ENCODE measurements at regions not wholly inside any gene's neighbourhood (a gene's known extent, or its start where the extent isn't known, plus 50 kb on each side); places are given as distances from the start of the nearest gene placed in this dataset.

- no peaks in the 10 kb centered on the region for H3K27me3 Mint-ChIP-seq
- TF ChIP-seq CTCF (IDR thresholded peaks at IDR 0.05) = no peak
- H3K9me3 Mint-ChIP-seq = no peaks in the 10 kb centered on the region
- no peaks in the 10 kb centered on the region for H3K36me3 Mint-ChIP-seq (ENCODE audit: low read depth)
- no peak for ATAC-seq (ENCODE audit: low read depth)
- ChIA-PET POLR2A (interaction anchor here (1.3 kb wide), 1 partner anchor 10 kb away, joined by 4 read pairs; no protein-coding TSS in a partner anchor), CTCF (no interaction called here)
- peak overlapping the region; percentile 90 for H3K27ac Mint-ChIP-seq
- no peak for DNase-seq
- peak overlapping the region; percentile 45 for H3K4me3 Mint-ChIP-seq
- peaks cover 56% of the 10 kb centered on the region for H3K4me1 Mint-ChIP-seq
- intact Hi-C loops (cut with micrococcal nuclease) = loop anchor here (1.0 kb wide), 1 partner anchor 8 kb away; no protein-coding TSS in a partner anchor
Observed at GRCh38 chr21:43361127-43361492, 65.8 kb downstream of the SIK1 start.

GRCh38 chr21:43360441-43361126 is 66.3 kb downstream of the SIK1 start:
- Mint-ChIP-seq H3K4me1 (peaks cover 61% of the 10 kb centered on the region), H3K27me3 (no peaks in the 10 kb centered on the region), H3K4me3 (peak overlapping the region; percentile 3), H3K36me3 (ENCODE audit: low read depth) (no peaks in the 10 kb centered on the region), H3K9me3 (no peaks in the 10 kb centered on the region), H3K27ac (no peak overlapping the region)
- DNase-seq = no peak
- TF ChIP-seq CTCF (IDR thresholded peaks at IDR 0.05) = no peak
- intact Hi-C loops (cut with micrococcal nuclease) = loop anchor here (1.0 kb wide), 1 partner anchor 7 kb away; no protein-coding TSS in a partner anchor
- CTCF ChIA-PET = no interaction called here
- no peak for ATAC-seq (ENCODE audit: low read depth)
- POLR2A ChIA-PET = no interaction called here

GRCh38 chr21:43358940-43359822 is 67.8 kb downstream of the SIK1 start:
- no peak for TF ChIP-seq CTCF (IDR thresholded peaks at IDR 0.05)
- intact Hi-C loops (cut with micrococcal nuclease) = no loop called here
- DNase-seq (no peak), ATAC-seq (ENCODE audit: low read depth) (no peak)
- Mint-ChIP-seq H3K4me1 (peaks cover 73% of the 10 kb centered on the region), H3K4me3 (no peak overlapping the region), H3K9me3 (no peaks in the 10 kb centered on the region), H3K36me3 (ENCODE audit: low read depth) (no peaks in the 10 kb centered on the region), H3K27ac (peak overlapping the region; percentile 42), H3K27me3 (no peaks in the 10 kb centered on the region)
- POLR2A ChIA-PET = no interaction called here
- CTCF ChIA-PET = no interaction called here

GRCh38 chr21:43357715-43358430 is 69.1 kb downstream of the SIK1 start:
- intact Hi-C loops (cut with micrococcal nuclease) = no loop called here

More at GRCh38 chr21:43357715-43358430, 69.1 kb downstream of the SIK1 start:
- ChIA-PET POLR2A (interaction anchor here (0.7 kb wide), 1 partner anchor 51 kb away, joined by 3 read pairs; no protein-coding TSS in a partner anchor), CTCF (no interaction called here)
- no peak overlapping the region for H3K4me3 Mint-ChIP-seq
- peaks cover 73% of the 10 kb centered on the region for H3K4me1 Mint-ChIP-seq
- DNase-seq = no peak
- no peak overlapping the region for H3K27ac Mint-ChIP-seq
- H3K36me3 Mint-ChIP-seq (ENCODE audit: low read depth) = no peaks in the 10 kb centered on the region
- no peak for TF ChIP-seq CTCF (IDR thresholded peaks at IDR 0.05)
- ATAC-seq (ENCODE audit: low read depth) = no peak
- no peaks in the 10 kb centered on the region for H3K9me3 Mint-ChIP-seq
- H3K27me3 Mint-ChIP-seq = no peaks in the 10 kb centered on the region

Data from activated B cell treated with CpG ODN at 0.5 μM for 24 hours (primary cell).